Activated CD8-positive, alpha-beta memory T cell treated with anti-CD3 and anti-CD28 coated beads, Interleukin-2, amount 50 U/mL, for 4 hours (primary cell): ENCODE measurements at regions not wholly inside any gene's neighbourhood (a gene's known extent, or its start where the extent isn't known, plus 50 kb on each side); places are given as distances from the start of the nearest gene placed in this dataset.
"Not testable (repeated sequence)": the region's sequence is repeated elsewhere in the genome, so short reads cannot be mapped to it uniquely, and the experiment has no call there.

Source experiments
- DNase-seq: peaks from one replicate; pipeline ENCODE4 v3.0.0-alpha.2; 2020

DNA sequence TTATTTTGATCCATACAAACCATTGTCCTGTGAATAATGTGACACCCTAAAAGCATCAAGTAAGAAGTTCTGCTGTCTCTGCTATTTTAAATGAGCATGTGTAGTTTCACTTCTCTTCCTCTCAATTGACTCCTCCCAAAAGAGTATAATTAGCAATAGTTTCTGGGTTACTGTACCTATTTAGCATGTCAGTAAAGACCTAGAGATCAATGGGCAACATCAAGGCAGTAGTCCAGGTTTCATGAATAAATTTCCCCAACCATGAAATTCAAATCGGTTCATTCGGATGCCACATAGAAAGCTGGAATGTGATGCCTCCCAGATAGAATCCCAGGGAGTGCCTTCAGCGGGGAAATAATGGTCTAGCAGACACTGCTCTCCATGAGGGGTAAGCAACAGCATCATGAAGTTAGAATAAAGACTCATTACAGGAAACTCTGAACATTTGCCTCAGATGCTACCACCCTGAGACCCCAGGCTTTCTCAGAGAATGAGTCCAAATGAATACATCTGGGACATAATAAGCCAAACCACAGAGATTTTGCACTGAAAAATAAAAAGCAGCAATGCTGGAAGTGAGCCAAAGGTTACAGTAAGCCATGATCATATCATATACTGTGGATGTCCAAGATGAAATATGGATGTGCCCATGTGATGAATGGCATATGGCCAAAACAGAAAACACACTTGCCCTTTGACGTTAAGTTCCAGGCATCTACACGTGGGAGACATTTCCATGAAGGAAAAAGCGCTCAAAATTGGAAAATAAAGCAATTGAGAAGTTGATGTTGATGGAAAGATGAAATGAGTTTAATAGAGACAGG lies 1107.0 kb upstream of the SEMA6A start:
- no peak for DNase-seq

DNA sequence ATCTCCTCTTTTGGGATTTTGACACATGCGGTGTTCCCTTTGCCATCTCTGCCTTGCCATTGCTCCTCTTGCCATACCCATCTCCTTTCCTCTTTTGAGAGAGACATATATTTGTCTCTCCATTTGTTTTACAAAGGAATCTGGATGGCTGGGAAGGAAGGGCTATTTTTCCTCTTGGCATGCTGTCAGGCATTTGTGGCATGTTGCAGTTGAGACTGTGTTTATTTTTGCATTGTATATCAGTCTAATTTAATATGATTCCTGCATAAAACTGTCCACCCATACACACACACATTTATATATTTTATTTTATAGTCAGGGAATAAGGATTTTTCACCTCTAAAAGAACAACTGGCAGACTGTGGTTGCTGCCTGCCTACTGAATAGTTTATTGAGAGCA lies 1105.8 kb upstream of the SEMA6A start:
- no peak for DNase-seq

DNA sequence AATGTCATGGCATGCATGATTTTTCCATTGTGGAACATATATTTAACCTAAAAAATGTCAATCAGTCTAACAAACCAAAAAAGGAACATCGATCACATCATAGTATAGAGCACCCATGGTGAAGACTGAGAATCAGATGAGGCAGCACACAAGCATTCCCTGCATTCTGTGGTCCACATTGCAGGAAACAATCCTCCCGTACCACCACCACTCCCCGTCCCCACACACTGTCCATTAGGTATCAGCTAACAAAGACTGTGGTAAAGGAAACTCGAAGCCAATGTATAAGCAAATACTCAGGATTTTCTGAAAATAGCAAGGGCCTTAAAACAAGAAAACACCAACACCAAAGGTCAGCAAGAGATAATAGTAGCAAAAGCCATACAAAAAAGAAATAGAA lies 1104.4 kb upstream of the SEMA6A start:
- no peak for DNase-seq

DNA sequence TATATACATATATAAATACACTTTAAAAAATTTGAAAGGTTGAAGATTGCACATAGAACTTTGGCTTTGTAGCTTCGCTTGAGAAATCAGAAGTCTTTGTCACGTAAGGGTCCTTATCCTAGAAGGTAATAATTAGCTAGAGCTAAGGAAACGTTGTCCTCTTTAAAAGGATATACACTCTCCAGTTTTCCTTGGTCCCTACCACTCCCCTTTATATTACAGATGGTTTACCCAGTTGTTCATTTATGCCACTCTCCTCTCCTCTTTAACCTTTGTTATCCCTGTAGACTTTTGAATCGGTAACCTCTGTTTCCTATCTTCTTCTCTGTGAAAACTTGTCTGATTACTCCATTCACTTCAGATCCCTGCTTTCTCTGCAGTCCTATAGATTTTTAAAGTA lies 1101.0 kb upstream of the SEMA6A start:
- no peak for DNase-seq

DNA sequence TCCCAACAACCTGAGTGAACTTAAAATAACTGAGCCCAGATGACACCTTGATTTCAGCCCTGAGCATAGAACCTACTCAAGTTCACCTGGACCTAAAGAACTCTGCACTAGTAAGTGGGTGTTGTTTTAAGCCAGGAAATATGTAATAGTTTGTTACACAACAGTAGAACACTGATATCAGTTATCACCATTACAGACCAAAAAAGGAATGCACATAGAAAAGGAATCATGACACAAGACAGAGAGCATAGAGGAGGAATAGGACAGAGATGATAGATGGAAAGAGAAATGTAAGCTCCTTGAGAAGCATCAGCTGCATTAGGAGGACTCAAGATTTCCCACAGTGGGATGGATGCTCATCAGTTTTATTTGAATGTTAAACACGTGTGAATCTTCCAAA lies 1096.9 kb upstream of the SEMA6A start:
- no peak for DNase-seq

DNA sequence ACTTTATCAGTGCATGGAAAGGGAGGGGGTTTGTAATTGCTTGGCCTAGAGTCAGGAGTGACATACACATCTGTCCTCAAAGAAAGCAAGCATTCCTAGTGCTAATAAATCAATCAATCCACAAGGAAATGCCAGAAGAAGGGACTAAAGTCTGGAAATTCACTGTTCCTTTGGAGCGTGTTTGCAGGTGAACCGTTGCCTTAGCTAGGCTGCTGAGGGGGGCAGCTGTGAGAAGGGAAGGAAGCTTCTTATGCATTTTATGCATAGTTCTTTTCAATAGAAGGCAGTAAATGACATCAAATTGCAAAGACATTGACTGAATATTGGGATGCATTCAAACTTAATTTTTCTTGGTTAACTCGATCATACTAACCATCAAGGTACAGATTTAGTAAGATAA lies 1092.5 kb upstream of the SEMA6A start:
- DNase-seq, result no peak

DNA sequence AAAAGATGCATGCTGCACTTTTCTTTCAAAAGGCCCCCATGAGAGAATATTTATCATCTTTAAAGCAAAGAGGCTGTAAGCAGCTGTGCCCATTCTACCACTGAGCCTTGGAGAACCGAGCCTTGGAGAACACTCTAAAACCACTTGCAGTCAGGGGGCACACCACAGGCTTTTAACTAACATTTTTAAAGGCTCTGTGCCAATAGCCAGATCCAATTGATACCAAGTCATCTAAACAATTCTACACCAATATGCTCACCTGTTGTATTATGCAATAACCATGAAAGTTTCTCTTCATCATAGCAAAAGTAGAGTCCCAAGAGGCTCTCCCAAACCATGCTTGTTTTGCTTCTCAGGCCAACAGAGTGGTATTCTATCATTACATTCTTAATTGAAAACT lies 1090.5 kb upstream of the SEMA6A start:
- no peak for DNase-seq

DNA sequence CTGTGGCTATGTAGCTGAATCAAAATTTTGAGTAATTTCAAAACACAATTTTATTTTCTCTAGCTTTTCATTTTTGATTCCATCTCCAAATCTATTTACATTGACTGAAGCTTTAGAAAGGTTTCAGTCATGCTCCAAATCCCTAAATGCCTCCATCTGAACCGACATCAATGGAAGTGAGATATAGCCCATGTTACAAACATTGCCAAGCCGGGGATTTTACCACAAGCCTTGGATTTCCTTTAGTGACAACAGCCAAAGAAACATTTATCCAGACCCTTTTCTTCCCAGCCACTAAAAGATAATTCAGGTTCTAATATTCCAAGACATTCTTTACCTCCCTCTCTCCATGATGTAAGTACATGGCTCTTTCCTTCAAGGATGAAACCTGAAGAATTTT lies 1087.7 kb upstream of the SEMA6A start:
- DNase-seq, result no peak

DNA sequence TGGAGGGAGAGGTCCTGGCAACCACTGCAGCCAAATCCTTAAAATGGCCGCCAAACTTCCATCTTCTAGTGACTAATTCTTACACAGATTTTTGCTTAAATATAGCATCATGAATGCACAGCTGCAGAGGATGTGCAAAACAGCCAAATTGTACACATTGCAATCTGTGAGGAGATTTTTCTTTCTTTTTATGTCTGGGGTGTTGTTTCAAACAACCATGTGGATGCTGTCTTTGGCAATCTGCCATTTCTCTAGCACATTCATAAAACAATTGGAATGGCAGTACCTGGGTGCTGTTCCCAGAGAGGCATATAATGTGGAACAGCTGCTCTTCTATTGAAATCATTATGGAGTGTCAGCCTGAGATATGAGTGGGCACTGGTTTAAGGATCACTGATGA lies 1082.9 kb upstream of the SEMA6A start:
- DNase-seq, result no peak

DNA sequence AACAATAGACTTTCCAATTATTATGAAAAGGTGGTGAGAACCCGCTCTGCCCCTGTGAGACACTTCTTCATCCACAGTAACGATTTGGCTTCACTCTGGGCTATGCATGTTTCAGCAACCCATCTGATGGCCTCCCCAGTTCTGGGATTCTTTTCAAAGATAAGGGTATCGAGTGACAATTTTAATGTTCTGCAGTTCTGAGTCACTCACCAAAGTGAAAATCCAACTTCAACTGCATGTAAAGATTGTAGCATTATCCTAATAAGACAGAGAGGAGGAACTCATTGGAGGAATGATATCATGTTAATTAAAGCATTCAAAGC lies 1078.3 kb upstream of the SEMA6A start:
- no peak for DNase-seq

DNA sequence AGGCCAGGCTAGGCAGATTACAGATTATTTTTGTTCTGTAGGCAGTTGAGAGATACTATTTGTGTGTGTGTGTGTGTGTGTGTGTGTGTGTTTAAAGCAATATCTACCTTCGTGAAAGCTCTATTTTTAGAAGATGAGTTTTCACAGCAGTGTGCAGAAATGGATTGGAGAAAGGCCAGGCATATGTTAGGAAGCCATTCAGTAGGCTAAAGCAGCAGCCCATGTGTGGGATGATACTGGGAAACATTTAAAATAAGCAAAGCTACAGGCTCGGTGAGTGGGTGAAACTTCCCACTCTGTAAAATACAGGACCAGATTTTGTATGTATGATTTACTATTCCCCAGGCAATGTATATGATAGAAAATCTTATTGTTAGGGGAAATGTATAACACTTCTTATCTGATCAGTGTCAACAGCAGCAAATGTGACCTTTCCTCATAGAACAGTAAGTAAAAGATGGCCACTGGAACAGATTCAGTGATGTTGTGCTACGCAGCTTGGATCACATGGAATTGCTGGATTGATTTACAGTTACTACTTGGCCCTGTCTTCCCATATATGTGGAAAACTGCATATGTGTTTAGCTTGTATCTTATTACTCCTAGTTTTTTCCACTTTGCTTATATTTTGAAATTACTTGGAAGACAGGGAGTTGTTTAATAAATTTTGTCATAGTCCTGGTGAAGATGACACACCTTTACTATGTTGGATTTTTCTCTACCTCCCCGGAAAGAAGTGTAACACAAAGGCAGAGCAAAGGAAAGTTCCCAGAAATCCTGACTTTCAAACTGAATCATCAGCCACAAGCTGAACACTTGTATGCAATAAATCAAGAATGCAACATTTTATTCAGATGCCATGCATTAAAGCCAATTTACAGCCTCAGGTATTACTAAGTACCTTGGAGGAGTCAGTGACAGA lies 1077.7 kb upstream of the SEMA6A start:
- no peak for DNase-seq

DNA sequence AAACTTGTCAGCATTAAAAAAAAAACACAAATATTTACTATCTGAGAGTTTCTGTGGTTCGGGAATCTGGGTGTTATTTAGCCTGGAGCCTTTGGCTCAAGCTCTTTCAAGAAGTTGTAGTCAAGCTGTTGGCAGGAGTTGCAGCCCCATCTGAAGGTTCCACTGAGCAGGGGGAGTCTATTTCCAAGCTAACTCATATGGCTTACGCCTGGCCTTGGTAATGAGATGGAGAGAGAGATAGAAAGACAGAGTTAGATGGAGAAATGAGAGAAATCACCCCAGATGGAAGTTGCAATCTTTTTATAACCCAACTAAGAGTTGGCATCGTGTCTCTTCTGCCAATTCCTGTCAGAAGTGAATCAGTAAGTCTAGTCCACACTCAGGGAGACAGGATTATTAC lies 1075.2 kb upstream of the SEMA6A start:
- no peak for DNase-seq

DNA sequence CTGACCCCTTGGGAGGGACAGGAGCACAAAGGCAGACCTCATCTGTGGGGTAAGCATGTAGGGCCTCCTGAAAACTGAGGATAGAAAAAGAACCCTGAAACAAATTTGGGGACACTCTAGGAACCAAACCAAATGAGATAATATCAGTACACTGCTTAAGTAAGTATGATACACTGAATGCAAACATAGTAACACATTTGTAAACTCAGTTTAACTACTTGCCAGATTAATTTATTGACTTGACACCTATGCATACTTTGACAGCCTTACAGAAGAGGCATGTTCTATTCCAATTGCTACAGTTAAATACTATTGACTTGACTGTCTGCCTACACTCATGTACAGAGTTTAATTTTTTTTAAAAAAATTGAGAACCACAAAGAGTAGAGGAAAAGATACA lies 1070.8 kb upstream of the SEMA6A start:
- DNase-seq, result no peak

DNA sequence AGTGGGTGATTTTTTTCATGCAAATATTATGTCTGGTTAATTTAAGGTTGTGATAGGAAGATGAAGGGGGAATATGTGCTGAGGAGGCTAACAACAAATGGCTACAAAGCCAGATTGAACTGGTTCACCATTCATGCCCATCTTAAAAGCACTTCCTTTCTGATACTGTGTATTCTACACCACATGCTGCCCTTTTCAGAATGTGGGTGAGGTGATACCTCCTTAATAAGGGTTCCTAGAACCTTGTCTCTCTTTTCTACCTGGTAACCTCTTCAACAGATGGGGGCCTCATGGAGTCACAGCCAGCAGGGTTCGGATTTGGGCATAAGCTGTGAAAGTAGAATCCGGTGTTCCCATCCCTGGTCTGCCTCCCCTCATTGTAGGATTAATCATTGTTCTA lies 1064.0 kb upstream of the SEMA6A start:
- DNase-seq, result no peak

DNA sequence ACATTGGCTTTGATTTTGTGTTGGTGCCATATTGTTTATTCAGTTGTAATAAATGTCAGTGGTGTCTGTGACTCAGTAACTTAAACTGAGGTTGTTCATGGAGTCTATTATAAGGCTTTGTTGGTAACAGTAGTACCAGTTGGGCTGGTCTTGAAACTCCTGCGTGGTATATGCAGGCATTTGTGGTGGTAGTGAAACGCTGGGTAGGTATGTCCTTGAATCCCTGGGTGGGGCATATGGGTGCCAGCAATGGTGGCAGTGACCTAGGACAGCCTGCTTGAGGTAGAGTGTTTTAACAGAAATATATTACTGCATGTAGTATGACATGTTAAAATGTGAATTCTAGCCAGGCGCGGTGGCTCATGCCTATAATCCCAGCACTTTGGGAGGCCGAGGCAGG lies 1058.5 kb upstream of the SEMA6A start:
- DNase-seq, result no peak

DNA sequence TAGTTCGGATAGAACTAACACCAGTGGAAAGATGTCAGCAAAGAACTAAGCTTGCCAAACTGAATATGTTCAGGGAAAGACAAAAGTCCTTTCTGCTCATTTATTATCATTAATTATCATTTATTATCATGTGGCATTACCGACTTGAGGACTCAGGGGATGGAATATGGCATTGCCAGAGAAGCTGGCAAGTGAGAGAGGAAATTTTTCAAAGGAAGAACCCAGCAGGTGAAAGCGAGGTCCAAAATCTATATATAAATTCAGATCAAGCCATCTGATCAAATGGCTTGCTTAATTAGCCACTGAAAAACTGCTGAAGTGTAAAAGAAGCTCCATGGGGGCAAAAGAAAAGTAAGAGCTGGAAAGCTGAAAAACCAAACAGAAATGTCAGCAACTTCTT lies 1049.6 kb upstream of the SEMA6A start:
- no peak for DNase-seq

DNA sequence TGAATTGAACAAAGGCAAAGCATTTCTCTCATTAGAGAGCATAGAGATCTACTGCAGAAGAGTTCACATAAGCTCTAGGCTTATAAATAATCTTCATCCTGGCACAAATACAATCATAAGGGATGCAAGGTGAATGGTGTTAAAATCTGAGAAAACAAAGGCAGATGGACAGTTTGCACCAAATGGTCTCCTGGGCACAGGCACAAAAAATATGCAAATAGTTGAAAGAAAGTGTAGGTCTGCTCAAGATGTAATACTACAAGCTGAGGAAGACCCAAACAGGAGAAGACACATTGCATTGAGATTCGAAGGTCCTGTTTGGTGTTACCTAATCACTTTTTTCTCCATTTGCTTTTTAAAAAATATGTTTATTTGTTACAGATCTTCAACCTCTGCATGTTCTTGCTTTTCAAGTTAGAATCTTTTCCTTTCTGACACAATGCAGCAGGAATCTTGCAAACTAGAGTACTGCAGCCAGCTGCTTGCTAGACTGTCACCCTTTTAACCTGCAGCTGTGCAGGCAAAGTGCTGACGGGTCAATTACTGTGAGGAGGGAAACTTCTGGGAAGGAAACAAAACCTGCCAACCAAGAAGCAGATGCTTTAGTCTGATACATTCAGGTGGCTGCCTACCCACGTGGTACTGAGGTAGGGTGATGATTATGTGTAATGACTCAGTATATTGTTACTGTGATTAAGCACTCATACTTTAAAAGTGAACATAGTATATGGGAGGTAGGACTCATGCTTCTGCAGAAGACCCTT lies 1048.6 kb upstream of the SEMA6A start:
- no peak for DNase-seq

DNA sequence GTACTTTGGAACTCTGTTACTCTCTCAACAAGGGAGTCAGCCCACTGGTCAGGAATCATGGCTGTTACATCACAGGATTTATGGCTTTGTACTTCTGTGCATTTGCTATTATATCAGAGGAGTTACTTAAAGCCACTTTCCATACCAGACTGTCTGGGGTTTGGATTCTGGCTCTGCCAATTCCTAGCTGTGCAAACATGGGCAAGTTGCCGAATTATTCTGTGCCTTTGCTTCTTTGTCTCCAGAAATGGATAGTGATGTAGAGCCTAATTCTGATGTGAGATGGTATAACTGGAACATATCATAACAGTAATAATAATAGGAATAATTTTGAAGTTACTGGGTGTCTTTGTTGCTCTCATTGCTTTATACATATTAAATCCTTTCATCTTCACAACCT lies 1047.3 kb upstream of the SEMA6A start:
- DNase-seq, result no peak

DNA sequence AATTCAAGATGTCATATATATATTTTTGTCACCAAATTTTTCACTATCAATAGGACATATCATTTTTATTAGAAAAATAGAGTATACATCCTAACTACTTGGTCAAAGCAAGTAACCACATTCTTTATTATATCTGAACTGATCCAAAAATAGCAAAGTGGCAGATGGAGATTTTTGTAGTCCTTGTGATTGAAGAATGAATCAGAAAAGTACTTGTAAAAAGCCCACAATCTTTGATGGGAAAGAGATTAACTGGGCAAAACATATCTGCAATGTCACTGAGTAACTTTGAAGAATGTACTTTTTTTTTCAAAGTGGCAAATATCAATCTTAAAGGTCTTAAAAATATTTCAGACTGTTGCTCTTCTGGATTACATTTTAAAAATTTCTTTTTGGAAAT lies 1040.6 kb upstream of the SEMA6A start:
- DNase-seq, result no peak

DNA sequence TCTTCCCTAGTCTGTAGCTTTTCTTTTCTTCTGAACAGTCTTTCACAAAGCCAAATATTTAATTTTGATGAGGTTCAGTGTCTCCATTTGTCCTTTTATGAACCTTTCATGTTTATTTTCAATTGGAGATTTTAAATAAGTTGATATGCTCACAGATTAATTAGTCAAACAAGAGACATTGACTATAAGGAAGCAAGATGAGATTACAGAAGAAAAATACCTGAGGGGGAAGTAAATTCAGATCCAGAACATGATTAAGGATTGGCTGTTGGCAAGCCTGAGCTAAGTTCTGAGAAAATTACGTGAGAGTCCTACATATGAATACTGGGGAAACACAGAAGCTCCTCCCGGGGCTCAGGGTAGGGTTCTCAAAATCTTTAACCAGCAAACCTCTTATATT lies 1039.8 kb upstream of the SEMA6A start:
- no peak for DNase-seq

DNA sequence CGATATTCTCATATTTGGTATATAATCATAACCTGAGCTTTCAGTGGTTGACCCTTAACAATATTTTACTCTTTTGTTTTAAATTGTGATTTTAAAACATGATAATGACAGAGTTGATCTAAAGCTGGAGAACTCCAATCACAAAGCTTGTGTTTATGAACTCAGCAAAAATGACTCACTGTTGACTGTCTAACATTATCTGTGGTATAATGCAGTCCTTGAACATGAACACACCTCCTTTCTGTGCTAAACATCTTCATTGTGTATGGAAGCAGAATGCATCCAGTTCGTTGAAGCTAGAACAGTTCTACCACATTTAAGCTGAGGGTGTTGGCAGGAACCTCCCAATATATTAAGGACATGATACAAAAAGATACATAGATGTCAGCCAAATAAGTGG lies 1030.2 kb upstream of the SEMA6A start:
- no peak for DNase-seq

DNA sequence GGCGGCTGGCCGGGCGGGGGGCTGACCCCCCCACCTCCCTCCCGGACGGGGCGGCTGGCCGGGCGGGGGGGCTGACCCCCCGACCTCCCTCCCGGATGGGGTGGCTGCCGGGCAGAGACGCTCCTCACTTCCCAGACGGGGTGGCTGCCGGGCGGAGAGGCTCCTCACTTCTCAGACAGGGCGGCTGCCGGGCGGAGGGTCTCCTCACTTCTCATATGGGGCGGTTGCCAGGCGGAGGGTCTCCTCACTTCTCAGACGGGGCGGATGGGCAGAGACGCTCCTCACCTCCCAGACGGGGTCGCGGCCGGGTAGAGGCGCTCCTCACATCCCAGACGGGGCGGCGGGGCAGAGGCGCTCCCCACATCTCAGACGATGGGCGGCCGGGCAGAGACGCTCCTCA lies 1025.2 kb upstream of the SEMA6A start:
- not testable (repeated sequence) for DNase-seq

DNA sequence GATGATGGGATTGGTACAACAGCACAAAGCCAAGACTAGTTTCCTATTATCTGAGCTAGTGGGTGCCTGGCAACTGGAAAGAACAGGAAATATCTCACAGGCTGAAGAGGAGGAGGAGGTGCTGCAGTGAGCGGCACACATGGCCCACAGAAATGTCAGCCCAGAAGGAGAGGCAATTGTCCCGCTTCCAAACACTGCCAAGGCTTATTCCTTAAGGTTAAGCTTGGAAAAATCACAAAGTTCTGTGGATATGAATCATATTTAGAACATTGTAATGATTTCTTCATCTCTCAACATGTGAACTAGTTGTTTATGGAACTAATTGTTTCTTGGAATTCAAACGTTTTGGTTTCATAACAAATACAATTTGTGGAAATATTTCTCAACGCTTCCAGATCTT lies 1019.5 kb upstream of the SEMA6A start:
- no peak for DNase-seq

DNA sequence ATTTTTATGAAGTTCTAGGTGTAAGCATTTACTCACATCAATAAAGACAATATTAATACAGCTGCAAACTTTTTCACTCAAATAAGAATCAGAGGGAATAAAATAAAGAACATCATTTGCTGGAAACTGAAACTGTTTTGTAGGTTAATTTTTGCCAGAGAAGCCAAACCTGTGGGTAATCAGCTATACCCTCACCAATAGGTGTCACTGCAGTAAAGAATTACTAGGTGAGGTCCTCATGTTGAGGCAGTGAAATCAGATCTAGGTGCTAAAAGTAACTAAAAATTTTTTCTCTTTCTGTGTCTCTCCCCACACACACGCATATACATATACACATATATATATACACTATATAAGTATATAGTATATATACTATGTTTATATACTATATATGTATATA lies 1016.3 kb upstream of the SEMA6A start:
- DNase-seq, result no peak
